Body of pancreas (tissue), 4 donors: ENCODE measurements at regions not wholly inside any gene's neighbourhood (a gene's known extent, or its start where the extent isn't known, plus 50 kb on each side); places are given as distances from the start of the nearest gene placed in this dataset.

Experiments
- POLR2A ChIP-seq, 3 donors: fragments of 450-650 bp; IDR thresholded peaks; one replicate each; pipeline ENCODE4 v1.6.1; 2016; ENCODE audit warnings: antibody characterized with exemption in 3 of 3, mild to moderate bottlenecking in 2 of 3
- TF ChIP-seq, protein P1 (sequence below), 7 experiments: fragments of 450-650 bp in 4 of 7; fragments of 200-600 bp in 3 of 7; sonication (generic) in 3 of 7; IDR thresholded peaks; one replicate each; pipeline ENCODE4 v1.5.1; 2016 to 2019; ENCODE audit warnings: antibody characterized with exemption in 7 of 7

DNA sequence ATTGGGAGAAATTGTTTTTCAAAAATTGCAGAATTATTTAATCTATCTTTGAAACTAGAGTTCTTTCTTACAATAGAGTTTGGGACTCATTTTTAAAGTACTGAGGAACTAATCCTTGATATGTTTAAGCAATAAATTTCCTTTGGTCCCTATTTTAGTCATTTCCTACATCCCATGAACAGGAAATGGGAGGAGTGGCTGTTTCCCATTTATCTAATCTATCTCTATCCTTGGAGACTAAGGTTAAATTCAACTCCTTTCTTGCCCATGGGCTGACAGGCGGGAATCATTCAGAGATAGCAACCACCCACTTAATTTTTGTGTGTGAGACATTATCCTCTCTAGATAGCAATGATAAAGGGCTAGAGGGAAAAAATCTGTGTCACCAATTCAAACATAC lies 131.6 kb upstream of the EMCN start:
- TF ChIP-seq, protein P1, sequence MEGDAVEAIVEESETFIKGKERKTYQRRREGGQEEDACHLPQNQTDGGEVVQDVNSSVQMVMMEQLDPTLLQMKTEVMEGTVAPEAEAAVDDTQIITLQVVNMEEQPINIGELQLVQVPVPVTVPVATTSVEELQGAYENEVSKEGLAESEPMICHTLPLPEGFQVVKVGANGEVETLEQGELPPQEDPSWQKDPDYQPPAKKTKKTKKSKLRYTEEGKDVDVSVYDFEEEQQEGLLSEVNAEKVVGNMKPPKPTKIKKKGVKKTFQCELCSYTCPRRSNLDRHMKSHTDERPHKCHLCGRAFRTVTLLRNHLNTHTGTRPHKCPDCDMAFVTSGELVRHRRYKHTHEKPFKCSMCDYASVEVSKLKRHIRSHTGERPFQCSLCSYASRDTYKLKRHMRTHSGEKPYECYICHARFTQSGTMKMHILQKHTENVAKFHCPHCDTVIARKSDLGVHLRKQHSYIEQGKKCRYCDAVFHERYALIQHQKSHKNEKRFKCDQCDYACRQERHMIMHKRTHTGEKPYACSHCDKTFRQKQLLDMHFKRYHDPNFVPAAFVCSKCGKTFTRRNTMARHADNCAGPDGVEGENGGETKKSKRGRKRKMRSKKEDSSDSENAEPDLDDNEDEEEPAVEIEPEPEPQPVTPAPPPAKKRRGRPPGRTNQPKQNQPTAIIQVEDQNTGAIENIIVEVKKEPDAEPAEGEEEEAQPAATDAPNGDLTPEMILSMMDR (IDR thresholded peaks at IDR 0.05): no peak
- no peak for TF ChIP-seq POLR2A (IDR thresholded peaks at IDR 0.05)
